ENCODE measurements at regions not wholly inside any gene's neighbourhood (a gene's known extent, or its start where the extent isn't known, plus 50 kb on each side); places are given as distances from the start of the nearest gene placed in this dataset.

DNA sequence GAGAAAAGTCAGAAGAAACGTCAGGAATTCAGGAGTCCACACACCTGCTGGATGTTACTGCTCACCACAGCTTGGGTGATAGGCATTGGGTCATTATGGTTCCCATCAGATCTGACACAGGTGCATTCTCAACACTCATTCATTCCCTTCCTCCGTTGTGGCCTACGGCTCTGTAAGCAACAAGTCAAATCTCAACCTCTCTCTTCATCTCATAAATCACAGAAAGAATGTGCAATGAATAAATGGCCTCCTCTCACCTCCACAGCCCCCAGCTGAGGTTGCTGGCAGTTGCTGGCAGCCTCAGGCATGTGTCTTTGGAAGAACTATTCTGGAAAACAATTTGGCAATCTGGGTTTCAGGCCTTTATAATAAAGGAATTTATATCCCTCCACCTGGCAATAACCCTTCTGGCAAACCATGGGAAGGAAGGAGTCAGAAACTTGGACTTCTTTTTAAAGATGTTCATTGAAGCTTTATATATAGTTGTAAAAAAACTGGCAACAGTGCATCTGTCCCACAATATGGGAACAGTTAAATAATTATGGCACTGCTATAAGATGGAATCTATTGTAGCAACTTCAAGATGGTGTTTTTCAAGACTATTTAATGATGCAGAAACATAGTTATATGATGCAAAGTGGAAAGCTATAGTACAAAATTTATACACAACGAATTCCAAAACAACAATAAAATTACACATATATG lies 175.4 kb downstream of the ANAPC1 start:
- Mint-ChIP-seq H3K9me3 (no peaks in the 10 kb centered on the region), H3K4me1 (peaks cover 16% of the 10 kb centered on the region), H3K36me3 (ENCODE audit: low read depth) (no peaks in the 10 kb centered on the region), H3K4me3 (no peak overlapping the region), H3K27ac (no peak overlapping the region), H3K27me3 (no peaks in the 10 kb centered on the region)
- TF ChIP-seq, protein P1, sequence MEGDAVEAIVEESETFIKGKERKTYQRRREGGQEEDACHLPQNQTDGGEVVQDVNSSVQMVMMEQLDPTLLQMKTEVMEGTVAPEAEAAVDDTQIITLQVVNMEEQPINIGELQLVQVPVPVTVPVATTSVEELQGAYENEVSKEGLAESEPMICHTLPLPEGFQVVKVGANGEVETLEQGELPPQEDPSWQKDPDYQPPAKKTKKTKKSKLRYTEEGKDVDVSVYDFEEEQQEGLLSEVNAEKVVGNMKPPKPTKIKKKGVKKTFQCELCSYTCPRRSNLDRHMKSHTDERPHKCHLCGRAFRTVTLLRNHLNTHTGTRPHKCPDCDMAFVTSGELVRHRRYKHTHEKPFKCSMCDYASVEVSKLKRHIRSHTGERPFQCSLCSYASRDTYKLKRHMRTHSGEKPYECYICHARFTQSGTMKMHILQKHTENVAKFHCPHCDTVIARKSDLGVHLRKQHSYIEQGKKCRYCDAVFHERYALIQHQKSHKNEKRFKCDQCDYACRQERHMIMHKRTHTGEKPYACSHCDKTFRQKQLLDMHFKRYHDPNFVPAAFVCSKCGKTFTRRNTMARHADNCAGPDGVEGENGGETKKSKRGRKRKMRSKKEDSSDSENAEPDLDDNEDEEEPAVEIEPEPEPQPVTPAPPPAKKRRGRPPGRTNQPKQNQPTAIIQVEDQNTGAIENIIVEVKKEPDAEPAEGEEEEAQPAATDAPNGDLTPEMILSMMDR (IDR thresholded peaks at IDR 0.05) = no peak
- POLR2A ChIA-PET = no interaction called here
- CTCF ChIA-PET = no interaction called here
- intact Hi-C loops (cut with micrococcal nuclease) = loop anchor here (5.0 kb wide), 1 partner anchor 486 kb away; no protein-coding TSS in a partner anchor
- no peak for DNase-seq
- ATAC-seq (ENCODE audit: low read depth) = no peak

DNA sequence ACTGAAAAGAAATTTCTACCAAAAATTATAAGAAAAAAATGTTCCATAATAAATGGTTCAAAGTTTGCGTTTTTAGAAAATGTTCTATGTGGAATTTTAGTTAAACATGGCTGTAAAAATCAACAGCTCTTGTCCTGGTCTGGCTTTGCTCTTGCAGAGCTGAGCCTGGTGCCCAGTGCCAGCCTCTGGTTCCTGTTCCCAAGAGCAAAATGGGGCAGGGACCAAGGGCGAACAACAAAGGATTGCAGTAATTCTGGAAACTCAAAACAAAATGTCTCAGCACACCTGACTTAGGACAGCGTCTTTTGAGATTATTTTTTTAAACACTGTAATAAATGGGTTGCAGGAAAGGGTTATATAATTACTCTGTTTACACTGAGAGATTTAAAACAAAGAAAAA lies 174.7 kb downstream of the ANAPC1 start:
- POLR2A ChIA-PET = no interaction called here
- H3K27ac Mint-ChIP-seq = no peak overlapping the region
- CTCF ChIA-PET = interaction anchor here (0.6 kb wide), 1 partner anchor 914 kb away, joined by 4 read pairs; no protein-coding TSS in a partner anchor
- DNase-seq (no peak), ATAC-seq (ENCODE audit: low read depth) (no peak)
- H3K4me1 Mint-ChIP-seq = peaks cover 16% of the 10 kb centered on the region
- H3K9me3 Mint-ChIP-seq = no peaks in the 10 kb centered on the region
- intact Hi-C loops (cut with micrococcal nuclease) = loop anchor here (5.0 kb wide), 1 partner anchor 487 kb away; no protein-coding TSS in a partner anchor
- H3K36me3 Mint-ChIP-seq (ENCODE audit: low read depth) = no peaks in the 10 kb centered on the region
- TF ChIP-seq, protein P1 (IDR thresholded peaks at IDR 0.05) = no peak
- H3K27me3 Mint-ChIP-seq = no peaks in the 10 kb centered on the region
- no peak overlapping the region for H3K4me3 Mint-ChIP-seq

- ChIA-PET POLR2A (no interaction called here), CTCF (no interaction called here)
- Mint-ChIP-seq H3K27ac (no peak overlapping the region), H3K27me3 (no peaks in the 10 kb centered on the region), H3K36me3 (ENCODE audit: low read depth) (no peaks in the 10 kb centered on the region), H3K4me3 (no peak overlapping the region), H3K9me3 (no peaks in the 10 kb centered on the region), H3K4me1 (peaks cover 14% of the 10 kb centered on the region)
- TF ChIP-seq, protein P1 (IDR thresholded peaks at IDR 0.05) = no peak
- intact Hi-C loops (cut with micrococcal nuclease) = no loop called here
- no peak for DNase-seq
- ATAC-seq (ENCODE audit: low read depth) = no peak
These were observed 173.9 kb downstream of the ANAPC1 start for GRCh38 chr2:111710085-111710484.

GRCh38 chr2:111710613-111711012 lies 173.4 kb downstream of the ANAPC1 start:
- no peak overlapping the region for H3K27ac Mint-ChIP-seq
- no peaks in the 10 kb centered on the region for H3K9me3 Mint-ChIP-seq
- no peak overlapping the region for H3K4me3 Mint-ChIP-seq
- no peak for ATAC-seq (ENCODE audit: low read depth)
- intact Hi-C loops (cut with micrococcal nuclease) = no loop called here
- TF ChIP-seq, protein P1 (IDR thresholded peaks at IDR 0.05) = no peak
- H3K27me3 Mint-ChIP-seq = no peaks in the 10 kb centered on the region
- H3K4me1 Mint-ChIP-seq = peaks cover 9% of the 10 kb centered on the region
- ChIA-PET POLR2A (no interaction called here), CTCF (no interaction called here)
- no peaks in the 10 kb centered on the region for H3K36me3 Mint-ChIP-seq (ENCODE audit: low read depth)
- DNase-seq = no peak

GRCh38 chr2:111711270-111711669 lies 172.7 kb downstream of the ANAPC1 start:
- no peaks in the 10 kb centered on the region for H3K27me3 Mint-ChIP-seq
- DNase-seq (no peak), ATAC-seq (ENCODE audit: low read depth) (no peak)
- no peaks in the 10 kb centered on the region for H3K9me3 Mint-ChIP-seq
- peaks cover 4% of the 10 kb centered on the region for H3K4me1 Mint-ChIP-seq
- H3K4me3 Mint-ChIP-seq = no peak overlapping the region
- no peaks in the 10 kb centered on the region for H3K36me3 Mint-ChIP-seq (ENCODE audit: low read depth)
- no peak overlapping the region for H3K27ac Mint-ChIP-seq
- ChIA-PET POLR2A (no interaction called here), CTCF (interaction anchor here (0.6 kb wide), 1 partner anchor 72 kb away, joined by 3 read pairs; no protein-coding TSS in a partner anchor)
- TF ChIP-seq, protein P1 (IDR thresholded peaks at IDR 0.05) = no peak
- intact Hi-C loops (cut with micrococcal nuclease) = no loop called here

Measured in activated B cell treated with CpG ODN at 0.5 μM for 24 hours (primary cell).